ENCODE measurements at regions not wholly inside any gene's neighbourhood (a gene's known extent, or its start where the extent isn't known, plus 50 kb on each side); places are given as distances from the start of the nearest gene placed in this dataset.

DNA sequence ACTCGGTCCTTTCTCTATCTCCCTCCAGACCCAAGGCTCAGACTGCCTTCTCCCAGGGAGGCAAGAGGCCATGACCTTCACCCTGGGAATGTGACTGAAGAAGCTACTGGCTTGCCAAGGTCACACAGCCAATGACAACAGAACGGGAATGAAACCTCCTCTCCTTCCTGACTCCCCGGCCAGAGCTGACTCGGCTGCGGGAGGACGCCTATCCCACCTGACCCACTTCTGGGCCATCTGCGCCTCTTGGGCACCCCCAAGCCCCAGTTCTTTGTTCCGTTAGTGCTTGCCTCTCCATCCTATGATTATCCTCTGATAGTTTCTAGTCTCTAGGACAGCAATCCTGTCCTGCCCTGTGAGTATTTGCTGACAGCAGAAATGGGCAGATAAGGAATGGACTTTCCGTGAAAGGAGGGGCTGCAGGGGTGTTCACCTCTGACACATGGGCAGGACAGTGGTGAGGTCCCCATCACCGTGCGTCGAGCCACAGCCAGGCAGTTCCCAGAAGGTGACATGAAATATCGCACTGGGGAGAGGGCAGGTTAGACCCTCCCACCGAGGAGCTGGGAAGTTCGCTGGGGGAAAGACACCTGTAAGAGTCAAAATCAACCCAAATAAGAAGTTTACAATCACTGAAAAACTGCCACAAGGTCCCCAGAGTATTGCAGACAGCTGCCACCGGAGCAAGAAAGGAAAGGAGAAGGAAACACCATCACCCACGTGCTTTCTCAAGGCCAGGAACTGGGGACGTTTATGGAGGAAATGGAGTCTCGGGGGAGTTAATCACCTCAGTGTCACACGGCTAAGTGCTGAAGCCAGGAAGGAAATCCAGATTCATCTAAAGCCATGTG, 63.0 kb downstream of the INSIG1 start:
- TF ChIP-seq EZH2 (IDR thresholded peaks at IDR 0.05) = peak; percentile 35
- no peak for TF ChIP-seq FOXP2 (optimal IDR thresholded peaks at IDR 0.05; ENCODE audit: control extremely low read depth, extremely low read length, insufficient read depth)
